SK-N-SH (cell line): ENCODE measurements at regions not wholly inside any gene's neighbourhood (a gene's known extent, or its start where the extent isn't known, plus 50 kb on each side); places are given as distances from the start of the nearest gene placed in this dataset.

Source experiments
- CTCF ChIA-PET: fragments of 300-600, 350-600 bp; formaldehyde crosslinking; extraction: SDS; loops from one replicate; lab custom pipeline; 2021; lab: Yijun Ruan, JAX
- POLR2A ChIA-PET: fragments of 350-600 bp; sonication (Branson Sonifier 250); formaldehyde crosslinking; extraction: SDS; loops from one replicate; lab custom pipeline; 2020; ENCODE audit warnings: antibody characterized with exemption, inconsistent platforms; lab: Yijun Ruan, JAX
- DNase-seq: peaks from one replicate; pipeline ENCODE4 v3.0.0; 2012
- H2AFZ ChIP-seq: fragments of 200-600 bp; sonication (generic); 2 replicates; pipeline ENCODE4 v1.8.1; 2016; ENCODE audit warnings: antibody characterized with exemption, mild to moderate bottlenecking, low read depth
- H3F3A ChIP-seq: fragments of 200-600 bp; sonication (generic); replicated peaks from 2 replicates; pipeline ENCODE3; 2016; ENCODE audit warnings: antibody characterized with exemption, mild to moderate bottlenecking; ENCODE audit not compliant: insufficient read depth
- H3K27ac ChIP-seq, 2 experiments: fragments of 200-500 bp in 1 of 2; fragments of 200-600 bp in 1 of 2; sonication (Bioruptor generic) in 1 of 2; sonication (generic), shearing (Covaris generic) in 1 of 2; 2 replicates each; pipeline versions ENCODE4 v1.5.1 to v1.6.1; 2014 to 2016; ENCODE audit warnings: low read depth in 2 of 2, inconsistent platforms in 1 of 2, low read length in 1 of 2, mild to moderate bottlenecking in 1 of 2, mixed read lengths in 1 of 2
- H3K27me3 ChIP-seq: fragments of 200-600 bp; sonication (generic), shearing (Covaris generic); 2 replicates; pipeline ENCODE4 v1.6.1; 2016; ENCODE audit warnings: mixed run types; ENCODE audit not compliant: insufficient read depth
- H3K36me3 ChIP-seq, 2 experiments: fragments of 200-500 bp in 1 of 2; fragments of 200-600 bp in 1 of 2; sonication (Bioruptor generic) in 1 of 2; sonication (generic) in 1 of 2; replicated peaks in 1 of 2; 2 replicates each; pipeline versions ENCODE3 to v1.5.1; 2014 to 2016; ENCODE audit warnings: low read length in 1 of 2, mild to moderate bottlenecking in 1 of 2; ENCODE audit not compliant: insufficient read depth in 2 of 2, control insufficient read depth in 1 of 2
- H3K4me1 ChIP-seq, 2 experiments: fragments of 200-500 bp in 1 of 2; fragments of 200-600 bp in 1 of 2; sonication (Bioruptor generic) in 1 of 2; sonication (generic), shearing (Covaris generic) in 1 of 2; 2 replicates each; pipeline versions ENCODE4 v1.5.1 to v1.6.1; 2014 to 2016; ENCODE audit warnings: low read depth in 1 of 2, low read length in 1 of 2, mixed run types in 1 of 2; ENCODE audit not compliant: insufficient read depth in 2 of 2, control insufficient read depth in 1 of 2
- H3K4me2 ChIP-seq: fragments of 200-600 bp; sonication (generic), shearing (Covaris generic); 2 replicates; pipeline ENCODE4 v1.6.1; 2017; ENCODE audit warnings: mixed run types
- H3K4me3 ChIP-seq, 2 experiments: fragments of 200-500 bp in 1 of 2; fragments of 200-600 bp in 1 of 2; sonication (Bioruptor generic) in 1 of 2; sonication (generic), shearing (Covaris generic) in 1 of 2; 2 replicates each; pipeline versions ENCODE4 v1.5.1 to v1.8.1; 2014 to 2016; ENCODE audit warnings: low read depth in 2 of 2, inconsistent platforms in 1 of 2, low read length in 1 of 2, mild to moderate bottlenecking in 1 of 2, mixed read lengths in 1 of 2, moderate library complexity in 1 of 2
- H3K79me2 ChIP-seq: fragments of 200-600 bp; sonication (generic); 2 replicates; pipeline ENCODE4 v1.8.1; 2017; ENCODE audit warnings: mild to moderate bottlenecking; ENCODE audit not compliant: insufficient read depth
- H3K9ac ChIP-seq: fragments of 200-600 bp; sonication (generic); 2 replicates; pipeline ENCODE4 v1.6.1; 2017; ENCODE audit warnings: mixed run types
- H3K9me2 ChIP-seq: fragments of 200-600 bp; sonication (generic); 2 replicates; pipeline ENCODE4 v1.6.1; 2017; ENCODE audit warnings: mixed run types
- H3K9me3 ChIP-seq: fragments of 200-600 bp; sonication (generic); 2 replicates; pipeline ENCODE4 v1.6.1; 2017; ENCODE audit warnings: mixed run types, mild to moderate bottlenecking, moderate library complexity
- H4K20me1 ChIP-seq: fragments of 200-600 bp; sonication (generic); 2 replicates; pipeline ENCODE4 v1.6.1; 2017; ENCODE audit warnings: mild to moderate bottlenecking, mixed run types; ENCODE audit not compliant: insufficient read depth
- CHD2 ChIP-seq: fragments of 150-350 bp; IDR thresholded peaks from 2 replicates; pipeline ENCODE4 v1.6.1; 2018; ENCODE audit warnings: low read length; ENCODE audit not compliant: partially characterized antibody
- FOSL2 ChIP-seq: IDR thresholded peaks from 2 replicates; pipeline ENCODE4 v1.4.0; 2012; ENCODE audit warnings: low read depth, mild to moderate bottlenecking, moderate library complexity, borderline replicate concordance
- FOXJ3 ChIP-seq: sonication (generic); formaldehyde crosslinking; IDR thresholded peaks from 2 replicates; pipeline ENCODE4 v1.5.1; 2020; ENCODE audit warnings: mild to moderate bottlenecking, missing genetic modification reagents
- FOXM1 ChIP-seq: IDR thresholded peaks from 2 replicates; pipeline ENCODE4 v1.4.0; 2012; ENCODE audit warnings: low read depth, mild to moderate bottlenecking
- MAX ChIP-seq: IDR thresholded peaks from 2 replicates; pipeline ENCODE4 v1.4.0; 2012; ENCODE audit warnings: low read depth
- MXI1 ChIP-seq: IDR thresholded peaks from 2 replicates; pipeline ENCODE4 v1.6.1; 2012; ENCODE audit warnings: mild to moderate bottlenecking, low read depth, low read length, improper control_type of control experiment
- RAD21 ChIP-seq: IDR thresholded peaks from 2 replicates; pipeline ENCODE4 v1.6.1; 2012; ENCODE audit warnings: mild to moderate bottlenecking, low read length
- SIN3A ChIP-seq: IDR thresholded peaks from 2 replicates; pipeline ENCODE4 v1.6.1; 2012; ENCODE audit warnings: low read depth, mild to moderate bottlenecking, low read length, moderate library complexity, borderline replicate concordance
- TAF1 ChIP-seq: IDR thresholded peaks from 2 replicates; pipeline ENCODE4 v1.6.1; 2012; ENCODE audit warnings: low read depth, mild to moderate bottlenecking, low read length, moderate library complexity, borderline replicate concordance
- TCF12 ChIP-seq: IDR thresholded peaks from 2 replicates; pipeline ENCODE4 v1.4.0; 2012
- WGBS: methylation state at CpG from one replicate; pipeline ENCODE4 v1.1.6; 2017; ENCODE audit warnings: low lambda C conversion rate; 5-methylcytosine and 5-hydroxymethylcytosine counted together
- TF ChIP-seq, protein P1 (sequence below): fragments of 150-350 bp; IDR thresholded peaks from 2 replicates; pipeline ENCODE4 v1.6.1; 2016; ENCODE audit warnings: mild to moderate bottlenecking, low read depth, low read length
- TF ChIP-seq, protein P2 (sequence below): IDR thresholded peaks from 2 replicates; pipeline ENCODE4; 2012

DNA sequence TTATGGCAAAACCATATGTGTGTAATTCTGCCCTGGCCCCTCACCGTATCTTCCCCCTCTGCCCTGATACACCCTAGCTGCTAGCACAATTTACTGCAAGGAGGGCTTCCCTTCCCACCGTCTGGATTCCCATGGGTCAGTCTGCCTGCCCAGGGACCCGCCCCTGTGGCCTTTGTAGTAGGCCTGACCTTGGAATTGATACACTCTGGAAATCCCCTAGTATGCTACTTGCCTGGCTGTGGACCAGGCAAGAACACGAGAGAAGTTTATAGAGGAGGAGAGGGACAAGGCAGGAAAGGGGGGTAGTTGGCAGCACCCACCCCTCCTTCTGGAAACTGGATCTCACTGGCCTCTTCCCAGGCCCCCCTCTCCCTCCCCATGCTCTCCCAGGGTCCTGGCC lies 115.8 kb upstream of the CCL21 start:
- H3K4me2 ChIP-seq = no peak overlapping the region
- H3K79me2 ChIP-seq = no peaks in the 10 kb centered on the region
- no peaks in the 10 kb centered on the region for H3K9me3 ChIP-seq
- POLR2A ChIA-PET = no interaction called here
- TF ChIP-seq MXI1 = no peak
- no peak for TF ChIP-seq FOSL2
- TF ChIP-seq MAX = no peak
- TF ChIP-seq FOXJ3 = no peak
- H3K36me3 ChIP-seq = no peaks in the 10 kb centered on the region
- no peak for DNase-seq
- no peaks in the 10 kb centered on the region for H3K9me2 ChIP-seq
- no peaks in the 10 kb centered on the region for H4K20me1 ChIP-seq
- H3K4me1 ChIP-seq = no peaks in the 10 kb centered on the region
- CTCF ChIA-PET = no interaction called here
- H3F3A ChIP-seq = no peaks in the 10 kb centered on the region
- no peaks in the 10 kb centered on the region for H3K27me3 ChIP-seq
- no peak overlapping the region for H3K4me3 ChIP-seq
- no peak overlapping the region for H3K9ac ChIP-seq
- no peak overlapping the region for H3K27ac ChIP-seq
- no peak overlapping the region for H2AFZ ChIP-seq
- WGBS = 6% methylated on average over 4 of the region's 4 CpGs

DNA sequence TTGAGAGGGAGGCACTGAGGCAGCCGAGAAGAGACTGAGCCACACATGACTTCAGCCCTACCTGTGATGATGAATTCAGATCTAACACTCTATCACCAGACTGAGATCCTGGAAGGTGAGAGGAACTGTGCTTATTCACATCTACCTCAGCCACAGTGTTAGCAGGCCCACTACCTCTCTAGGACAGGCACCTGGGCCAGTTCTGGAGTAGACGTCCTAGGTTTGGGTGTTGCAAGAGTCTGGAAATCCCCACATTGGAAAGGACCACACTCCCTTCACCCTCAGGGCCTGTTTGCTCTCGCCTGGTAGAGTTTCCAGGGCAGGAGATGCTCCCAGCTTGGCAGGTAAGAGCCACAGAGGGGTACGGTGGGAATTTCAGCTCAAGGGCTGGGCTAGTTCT lies 113.8 kb upstream of the CCL21 start:
- Histone ChIP-seq H3K9ac (no peak overlapping the region), H3K27ac (no peak overlapping the region), H3K9me2 (no peaks in the 10 kb centered on the region), H2AFZ (no peak overlapping the region), H3K4me2 (no peak overlapping the region), H4K20me1 (no peaks in the 10 kb centered on the region), H3F3A (no peaks in the 10 kb centered on the region), H3K79me2 (no peaks in the 10 kb centered on the region), H3K27me3 (no peaks in the 10 kb centered on the region), H3K9me3 (no peaks in the 10 kb centered on the region), H3K36me3 (no peaks in the 10 kb centered on the region), H3K4me3 (no peak overlapping the region), H3K4me1 (no peaks in the 10 kb centered on the region)
- ChIA-PET CTCF (interaction anchor here (1.2 kb wide), 1 partner anchor 76 kb away, joined by 3 read pairs; no protein-coding TSS in a partner anchor), POLR2A (no interaction called here)
- 6% methylated on average over 4 of the region's 4 CpGs for WGBS
- TF ChIP-seq SIN3A (no peak), FOXM1 (no peak), TAF1 (no peak), CHD2 (no peak), RAD21 (no peak), TCF12 (no peak), MAX (no peak)
- TF ChIP-seq, protein P1, sequence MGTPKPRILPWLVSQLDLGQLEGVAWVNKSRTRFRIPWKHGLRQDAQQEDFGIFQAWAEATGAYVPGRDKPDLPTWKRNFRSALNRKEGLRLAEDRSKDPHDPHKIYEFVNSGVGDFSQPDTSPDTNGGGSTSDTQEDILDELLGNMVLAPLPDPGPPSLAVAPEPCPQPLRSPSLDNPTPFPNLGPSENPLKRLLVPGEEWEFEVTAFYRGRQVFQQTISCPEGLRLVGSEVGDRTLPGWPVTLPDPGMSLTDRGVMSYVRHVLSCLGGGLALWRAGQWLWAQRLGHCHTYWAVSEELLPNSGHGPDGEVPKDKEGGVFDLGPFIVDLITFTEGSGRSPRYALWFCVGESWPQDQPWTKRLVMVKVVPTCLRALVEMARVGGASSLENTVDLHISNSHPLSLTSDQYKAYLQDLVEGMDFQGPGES = no peak
- TF ChIP-seq, protein P2, sequence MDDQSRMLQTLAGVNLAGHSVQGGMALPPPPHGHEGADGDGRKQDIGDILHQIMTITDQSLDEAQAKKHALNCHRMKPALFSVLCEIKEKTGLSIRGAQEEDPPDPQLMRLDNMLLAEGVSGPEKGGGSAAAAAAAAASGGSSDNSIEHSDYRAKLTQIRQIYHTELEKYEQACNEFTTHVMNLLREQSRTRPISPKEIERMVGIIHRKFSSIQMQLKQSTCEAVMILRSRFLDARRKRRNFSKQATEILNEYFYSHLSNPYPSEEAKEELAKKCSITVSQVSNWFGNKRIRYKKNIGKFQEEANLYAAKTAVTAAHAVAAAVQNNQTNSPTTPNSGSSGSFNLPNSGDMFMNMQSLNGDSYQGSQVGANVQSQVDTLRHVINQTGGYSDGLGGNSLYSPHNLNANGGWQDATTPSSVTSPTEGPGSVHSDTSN = no peak
- DNase-seq = no peak
